ENCODE measurements at regions not wholly inside any gene's neighbourhood (a gene's known extent, or its start where the extent isn't known, plus 50 kb on each side); places are given as distances from the start of the nearest gene placed in this dataset.

DNA sequence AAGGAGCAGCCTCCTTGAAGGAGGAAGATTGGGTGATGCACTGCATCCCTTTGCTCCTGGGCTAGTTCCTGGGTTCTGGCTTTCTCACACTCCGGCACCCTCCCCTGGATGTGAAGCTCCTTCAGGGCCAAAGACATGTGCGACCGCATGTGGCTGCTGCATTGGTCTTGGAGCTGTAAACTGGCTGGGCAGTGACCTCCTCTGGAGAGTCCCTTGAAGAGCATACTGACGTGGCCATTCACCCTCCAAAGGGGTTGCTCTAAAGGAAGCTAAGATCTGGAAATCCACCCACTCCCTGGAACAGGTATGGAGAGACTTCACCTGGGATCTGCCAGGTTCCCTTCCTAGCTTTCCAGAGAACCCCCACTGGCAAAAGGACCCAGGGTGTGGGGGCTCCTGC lies 62.1 kb downstream of the TMEM17 start:
- Histone ChIP-seq H3K27ac (ENCODE audit: extremely low read depth, low read depth, low read length) (no peak overlapping the region), H3K27me3 (ENCODE audit: control insufficient read depth in 2 of 2, insufficient read depth in 2 of 2, low read length in 2 of 2) (peaks cover 0 to 31% of the 10 kb centered on the region in 2 experiments; a peak in 3 of 5 replicates), H2AFZ (ENCODE audit: low read depth, low read length) (peak overlapping the region; percentile 61), H3K9ac (ENCODE audit: insufficient read depth in 1 of 2, low read depth in 2 of 2, low read length in 2 of 2) (no peak overlapping the region), H3K9me1 (ENCODE audit: control insufficient read depth, insufficient read depth, low read length) (no peaks in the 10 kb centered on the region), H3K79me2 (ENCODE audit: control insufficient read depth, insufficient read depth, low read length) (no peaks in the 10 kb centered on the region), H4K20me1 (replicated peaks; ENCODE audit: control insufficient read depth, insufficient read depth, low read length) (no peaks in the 10 kb centered on the region; the same call in 1 of the 2 replicates), H3K36me3 (ENCODE audit: control insufficient read depth, insufficient read depth, low read length) (no peaks in the 10 kb centered on the region), H3K4me3 (no peak overlapping the region), H3K4me1 (replicated peaks in 1 of 2; ENCODE audit: control insufficient read depth in 2 of 2, insufficient read depth in 2 of 2, low read length in 2 of 2) (no peaks in the 10 kb centered on the region; a peak in 1 of 5 replicates), H3K9me3 (replicated peaks; ENCODE audit: control insufficient read depth, insufficient read depth, low read depth, low read length) (no peaks in the 10 kb centered on the region), H3K4me2 (ENCODE audit: insufficient read depth, low read length) (no peak overlapping the region)
- POLR2A ChIA-PET, result interaction anchor here (0.6 to 1.5 kb wide), 4 partner anchors 9 to 820 kb away, joined by 3 to 5 read pairs (median 4); no protein-coding TSS in a partner anchor
- CTCF ChIA-PET (ENCODE audit: low intra/inter-chr PET ratio), result no interaction called here
- no peak for FAIRE-seq
- peak; percentile 92 for ATAC-seq
- DNase-seq (ENCODE audit: extremely low read depth in 1 of 4, low spot score in 3 of 4), result peak in 2 of 4 experiments; percentile 38 to 45
- WGBS (ENCODE audit: insufficient coverage, low coverage, missing lambda C conversion rate), result 4% methylated on average over 4 of the region's 4 CpGs
- no TSS peak for BruUV-seq (replicated peaks)
- intact Hi-C loops (cut with micrococcal nuclease) (no loop called here), in situ Hi-C loops (cut with MboI) (no loop called here)
- TF ChIP-seq RAD21 (CRISPR knock-in tag; conservative IDR thresholded peaks at IDR 0.05 in 1 of 2, IDR thresholded peaks at IDR 0.05 in 1 of 2) (peak in 1 of 2 experiments; percentile 59; a peak in 2 of 4 replicates), L3MBTL2 (IDR thresholded peaks at IDR 0.05) (peak; percentile 42; the same call in 1 of the 2 replicates), ZNF778 (CRISPR knock-in tag; IDR thresholded peaks at IDR 0.05) (no peak), HNRNPUL1 (IDR thresholded peaks at IDR 0.05; ENCODE audit: low read length) (no peak), ZNF79 (CRISPR knock-in tag; IDR thresholded peaks at IDR 0.05; ENCODE audit: low read depth) (no peak), CBFA2T3 (IDR thresholded peaks at IDR 0.05) (no peak), HNRNPLL (IDR thresholded peaks at IDR 0.05; ENCODE audit: low read depth, low read length, poor library complexity, severe bottlenecking) (no peak), PHF20 (IDR thresholded peaks at IDR 0.05; ENCODE audit: partially characterized antibody) (no peak), STAG1 (CRISPR knock-in tag; IDR thresholded peaks at IDR 0.05; ENCODE audit: borderline replicate concordance) (peak; percentile 36; the same call in 1 of the 2 replicates), E2F6 (IDR thresholded peaks at IDR 0.05; ENCODE audit: borderline replicate concordance in 1 of 2, extremely low read depth in 1 of 2, insufficient read depth in 1 of 2, insufficient read length in 1 of 2, low read depth in 1 of 2, low read length in 1 of 2, poor library complexity in 1 of 2, severe bottlenecking in 1 of 2) (peak in 1 of 2 experiments; percentile 46), SMC3 (conservative IDR thresholded peaks at IDR 0.05; ENCODE audit: insufficient read depth, low read depth, low read length) (peak; percentile 26; the same call in 1 of the 2 replicates)
- TF ChIP-seq, protein P1, sequence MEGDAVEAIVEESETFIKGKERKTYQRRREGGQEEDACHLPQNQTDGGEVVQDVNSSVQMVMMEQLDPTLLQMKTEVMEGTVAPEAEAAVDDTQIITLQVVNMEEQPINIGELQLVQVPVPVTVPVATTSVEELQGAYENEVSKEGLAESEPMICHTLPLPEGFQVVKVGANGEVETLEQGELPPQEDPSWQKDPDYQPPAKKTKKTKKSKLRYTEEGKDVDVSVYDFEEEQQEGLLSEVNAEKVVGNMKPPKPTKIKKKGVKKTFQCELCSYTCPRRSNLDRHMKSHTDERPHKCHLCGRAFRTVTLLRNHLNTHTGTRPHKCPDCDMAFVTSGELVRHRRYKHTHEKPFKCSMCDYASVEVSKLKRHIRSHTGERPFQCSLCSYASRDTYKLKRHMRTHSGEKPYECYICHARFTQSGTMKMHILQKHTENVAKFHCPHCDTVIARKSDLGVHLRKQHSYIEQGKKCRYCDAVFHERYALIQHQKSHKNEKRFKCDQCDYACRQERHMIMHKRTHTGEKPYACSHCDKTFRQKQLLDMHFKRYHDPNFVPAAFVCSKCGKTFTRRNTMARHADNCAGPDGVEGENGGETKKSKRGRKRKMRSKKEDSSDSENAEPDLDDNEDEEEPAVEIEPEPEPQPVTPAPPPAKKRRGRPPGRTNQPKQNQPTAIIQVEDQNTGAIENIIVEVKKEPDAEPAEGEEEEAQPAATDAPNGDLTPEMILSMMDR (IDR thresholded peaks at IDR 0.05 in 2 of 3, conservative IDR thresholded peaks at IDR 0.05 in 1 of 3; ENCODE audit: insufficient read depth in 2 of 3, low read depth in 1 of 3, low read length in 3 of 3), result peak; percentile 40 to 54 (median 46); a peak in 5 of 6 replicates
- TF ChIP-seq, protein P2, sequence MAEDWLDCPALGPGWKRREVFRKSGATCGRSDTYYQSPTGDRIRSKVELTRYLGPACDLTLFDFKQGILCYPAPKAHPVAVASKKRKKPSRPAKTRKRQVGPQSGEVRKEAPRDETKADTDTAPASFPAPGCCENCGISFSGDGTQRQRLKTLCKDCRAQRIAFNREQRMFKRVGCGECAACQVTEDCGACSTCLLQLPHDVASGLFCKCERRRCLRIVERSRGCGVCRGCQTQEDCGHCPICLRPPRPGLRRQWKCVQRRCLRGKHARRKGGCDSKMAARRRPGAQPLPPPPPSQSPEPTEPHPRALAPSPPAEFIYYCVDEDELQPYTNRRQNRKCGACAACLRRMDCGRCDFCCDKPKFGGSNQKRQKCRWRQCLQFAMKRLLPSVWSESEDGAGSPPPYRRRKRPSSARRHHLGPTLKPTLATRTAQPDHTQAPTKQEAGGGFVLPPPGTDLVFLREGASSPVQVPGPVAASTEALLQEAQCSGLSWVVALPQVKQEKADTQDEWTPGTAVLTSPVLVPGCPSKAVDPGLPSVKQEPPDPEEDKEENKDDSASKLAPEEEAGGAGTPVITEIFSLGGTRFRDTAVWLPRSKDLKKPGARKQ (CRISPR knock-in tag; IDR thresholded peaks at IDR 0.05), result no peak
- TF ChIP-seq, protein P3, sequence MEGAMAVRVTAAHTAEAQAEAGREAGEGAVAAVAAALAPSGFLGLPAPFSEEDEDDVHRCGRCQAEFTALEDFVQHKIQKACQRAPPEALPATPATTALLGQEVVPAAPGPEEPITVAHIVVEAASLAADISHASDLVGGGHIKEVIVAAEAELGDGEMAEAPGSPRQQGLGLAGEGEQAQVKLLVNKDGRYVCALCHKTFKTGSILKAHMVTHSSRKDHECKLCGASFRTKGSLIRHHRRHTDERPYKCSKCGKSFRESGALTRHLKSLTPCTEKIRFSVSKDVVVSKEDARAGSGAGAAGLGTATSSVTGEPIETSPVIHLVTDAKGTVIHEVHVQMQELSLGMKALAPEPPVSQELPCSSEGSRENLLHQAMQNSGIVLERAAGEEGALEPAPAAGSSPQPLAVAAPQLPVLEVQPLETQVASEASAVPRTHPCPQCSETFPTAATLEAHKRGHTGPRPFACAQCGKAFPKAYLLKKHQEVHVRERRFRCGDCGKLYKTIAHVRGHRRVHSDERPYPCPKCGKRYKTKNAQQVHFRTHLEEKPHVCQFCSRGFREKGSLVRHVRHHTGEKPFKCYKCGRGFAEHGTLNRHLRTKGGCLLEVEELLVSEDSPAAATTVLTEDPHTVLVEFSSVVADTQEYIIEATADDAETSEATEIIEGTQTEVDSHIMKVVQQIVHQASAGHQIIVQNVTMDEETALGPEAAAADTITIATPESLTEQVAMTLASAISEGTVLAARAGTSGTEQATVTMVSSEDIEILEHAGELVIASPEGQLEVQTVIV (CRISPR knock-in tag; IDR thresholded peaks at IDR 0.05; ENCODE audit: borderline replicate concordance), result no peak
